ENCODE measurements at regions not wholly inside any gene's neighbourhood (a gene's known extent, or its start where the extent isn't known, plus 50 kb on each side); places are given as distances from the start of the nearest gene placed in this dataset.

DNA sequence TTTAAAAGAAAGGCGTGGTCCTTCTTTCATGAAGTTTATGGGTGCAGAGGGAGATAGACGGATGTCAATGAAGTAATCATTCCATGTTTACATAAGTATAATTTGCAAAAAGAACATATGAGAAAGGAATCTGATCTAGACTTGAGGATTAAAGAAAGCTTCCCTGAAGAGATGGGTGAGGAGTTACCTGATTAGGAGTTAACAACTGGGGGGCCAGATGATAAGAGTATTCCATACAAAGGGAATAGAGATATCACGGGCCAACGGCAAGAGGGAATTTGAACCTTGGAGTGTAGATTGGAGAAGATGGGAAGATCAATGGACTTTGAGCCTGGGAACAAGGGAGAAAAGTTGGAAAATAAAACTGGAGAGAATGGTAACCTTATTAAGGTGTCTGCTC lies 1959.9 kb upstream of the WWC1 start:
- no peak overlapping the region for H2BK5ac ChIP-seq (ENCODE audit: low read depth, low read length, poor library complexity)
- no peak overlapping the region for H2BK12ac ChIP-seq (ENCODE audit: low read length)
- no peak overlapping the region for H2AK5ac ChIP-seq (ENCODE audit: low read length)
- no peak overlapping the region for H3K14ac ChIP-seq (ENCODE audit: low read length)
- H3K36me3 ChIP-seq (ENCODE audit: control insufficient read depth in 1 of 2, insufficient read depth in 2 of 2, low read length in 2 of 2), result no peaks in the 10 kb centered on the region
- H3K27me3 ChIP-seq (ENCODE audit: insufficient read depth, low read length), result no peaks in the 10 kb centered on the region
- no CpG with 5 or more reads among the region's 4 CpGs for WGBS (ENCODE audit: extremely low coverage, insufficient coverage, insufficient read length)
- no peak overlapping the region for H3K23ac ChIP-seq (ENCODE audit: low read length)
- no peaks in the 10 kb centered on the region for H3K4me1 ChIP-seq (ENCODE audit: control insufficient read depth in 1 of 2, insufficient read depth in 2 of 2, low read length in 2 of 2)
- H3K79me2 ChIP-seq (ENCODE audit: control insufficient read depth, insufficient read depth, low read length, poor library complexity), result no peaks in the 10 kb centered on the region
- DNase-seq, result no peak
- no peak overlapping the region for H2BK120ac ChIP-seq (ENCODE audit: insufficient read depth, low read length, poor library complexity)
- no peak overlapping the region for H3K4ac ChIP-seq (ENCODE audit: low read depth, low read length)
- no peak overlapping the region for H3K18ac ChIP-seq (ENCODE audit: low read length)
- H4K8ac ChIP-seq (ENCODE audit: low read depth, low read length), result no peak overlapping the region
- H3K9ac ChIP-seq (ENCODE audit: low read length), result no peak overlapping the region
- H4K91ac ChIP-seq (ENCODE audit: low read depth, low read length), result no peak overlapping the region
- H3K4me2 ChIP-seq (ENCODE audit: low read length), result no peak overlapping the region
- no peak overlapping the region for H2AFZ ChIP-seq (ENCODE audit: insufficient read depth, low read length, poor library complexity)
- no peak overlapping the region for H3K4me3 ChIP-seq (ENCODE audit: low read depth, low read length)
- no peaks in the 10 kb centered on the region for H3K79me1 ChIP-seq (ENCODE audit: low read length)
- no peak overlapping the region for H4K12ac ChIP-seq (ENCODE audit: low read depth, low read length)
- no peaks in the 10 kb centered on the region for H3K9me3 ChIP-seq (ENCODE audit: insufficient read depth, low read depth, low read length)
- H3K27ac ChIP-seq (ENCODE audit: low read depth, low read length), result no peak overlapping the region

DNA sequence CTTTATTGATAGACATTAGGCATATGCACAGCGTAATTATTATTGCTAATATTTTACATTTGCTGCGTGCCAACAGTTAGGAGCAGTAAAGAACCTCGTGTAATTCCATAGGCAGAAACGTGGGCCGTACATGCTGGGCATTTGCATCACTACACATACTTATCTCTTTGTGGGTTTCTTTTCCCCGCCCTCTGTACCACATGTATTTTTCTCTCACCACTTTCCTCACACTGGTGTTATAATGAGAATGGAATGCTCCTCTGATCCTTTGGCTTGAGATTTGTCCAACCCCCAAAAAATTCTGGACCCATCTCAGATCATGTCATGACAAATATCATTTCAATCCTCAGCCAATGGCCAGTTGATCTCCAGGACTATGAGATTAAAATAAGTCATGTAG lies 1952.6 kb upstream of the WWC1 start:
- Histone ChIP-seq H3K79me2 (ENCODE audit: control insufficient read depth, insufficient read depth, low read length, poor library complexity) (no peaks in the 10 kb centered on the region), H3K36me3 (ENCODE audit: control insufficient read depth in 1 of 2, insufficient read depth in 2 of 2, low read length in 2 of 2) (no peaks in the 10 kb centered on the region), H3K4me2 (ENCODE audit: low read length) (no peak overlapping the region), H3K18ac (ENCODE audit: low read length) (no peak overlapping the region), H3K23ac (ENCODE audit: low read length) (no peak overlapping the region), H2AK5ac (ENCODE audit: low read length) (no peak overlapping the region), H4K12ac (ENCODE audit: low read depth, low read length) (no peak overlapping the region), H2BK12ac (ENCODE audit: low read length) (no peak overlapping the region), H2AFZ (ENCODE audit: insufficient read depth, low read length, poor library complexity) (no peak overlapping the region), H2BK120ac (ENCODE audit: insufficient read depth, low read length, poor library complexity) (no peak overlapping the region), H2BK5ac (ENCODE audit: low read depth, low read length, poor library complexity) (no peak overlapping the region), H4K8ac (ENCODE audit: low read depth, low read length) (no peak overlapping the region), H3K27ac (ENCODE audit: low read depth, low read length) (no peak overlapping the region), H3K4me1 (ENCODE audit: control insufficient read depth in 1 of 2, insufficient read depth in 2 of 2, low read length in 2 of 2) (no peaks in the 10 kb centered on the region), H4K91ac (ENCODE audit: low read depth, low read length) (no peak overlapping the region), H3K9ac (ENCODE audit: low read length) (no peak overlapping the region), H3K79me1 (ENCODE audit: low read length) (no peaks in the 10 kb centered on the region), H3K9me3 (ENCODE audit: insufficient read depth, low read depth, low read length) (no peaks in the 10 kb centered on the region), H3K14ac (ENCODE audit: low read length) (no peak overlapping the region), H3K4ac (ENCODE audit: low read depth, low read length) (no peak overlapping the region), H3K4me3 (ENCODE audit: low read depth, low read length) (no peak overlapping the region), H3K27me3 (ENCODE audit: insufficient read depth, low read length) (no peaks in the 10 kb centered on the region)
- WGBS (ENCODE audit: extremely low coverage, insufficient coverage, insufficient read length), result no CpG with 5 or more reads among the region's 6 CpGs
- no peak for DNase-seq

DNA sequence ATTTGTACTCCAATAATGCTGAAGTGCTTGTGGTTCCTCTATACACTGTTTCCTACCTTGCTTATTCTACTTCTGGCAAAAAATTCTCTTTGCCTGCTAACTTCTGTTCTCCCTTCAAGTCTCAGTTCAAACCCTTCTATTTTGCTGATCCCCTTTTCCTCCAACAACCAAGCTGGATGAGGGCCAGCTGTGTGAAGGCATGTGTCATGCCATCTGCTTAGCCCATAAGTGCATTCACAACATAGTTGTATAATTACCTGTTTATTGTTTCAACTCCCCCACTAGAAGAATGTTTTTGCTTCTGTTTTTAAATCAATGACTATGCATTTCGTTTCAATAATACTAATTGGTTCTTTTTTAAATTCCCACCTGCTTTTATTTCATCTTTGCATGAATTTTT lies 1951.4 kb upstream of the WWC1 start:
- Histone ChIP-seq H3K27ac (ENCODE audit: low read depth, low read length) (no peak overlapping the region), H3K36me3 (ENCODE audit: control insufficient read depth in 1 of 2, insufficient read depth in 2 of 2, low read length in 2 of 2) (no peaks in the 10 kb centered on the region), H2BK12ac (ENCODE audit: low read length) (no peak overlapping the region), H3K79me2 (ENCODE audit: control insufficient read depth, insufficient read depth, low read length, poor library complexity) (no peaks in the 10 kb centered on the region), H3K14ac (ENCODE audit: low read length) (no peak overlapping the region), H3K79me1 (ENCODE audit: low read length) (no peaks in the 10 kb centered on the region), H3K4ac (ENCODE audit: low read depth, low read length) (no peak overlapping the region), H2BK120ac (ENCODE audit: insufficient read depth, low read length, poor library complexity) (no peak overlapping the region), H2AK5ac (ENCODE audit: low read length) (no peak overlapping the region), H4K91ac (ENCODE audit: low read depth, low read length) (no peak overlapping the region), H2AFZ (ENCODE audit: insufficient read depth, low read length, poor library complexity) (no peak overlapping the region), H3K27me3 (ENCODE audit: insufficient read depth, low read length) (no peaks in the 10 kb centered on the region), H3K9ac (ENCODE audit: low read length) (no peak overlapping the region), H2BK5ac (ENCODE audit: low read depth, low read length, poor library complexity) (no peak overlapping the region), H4K8ac (ENCODE audit: low read depth, low read length) (no peak overlapping the region), H3K23ac (ENCODE audit: low read length) (no peak overlapping the region), H3K9me3 (ENCODE audit: insufficient read depth, low read depth, low read length) (no peaks in the 10 kb centered on the region), H4K12ac (ENCODE audit: low read depth, low read length) (no peak overlapping the region), H3K4me1 (ENCODE audit: control insufficient read depth in 1 of 2, insufficient read depth in 2 of 2, low read length in 2 of 2) (no peaks in the 10 kb centered on the region), H3K4me2 (ENCODE audit: low read length) (no peak overlapping the region), H3K4me3 (ENCODE audit: low read depth, low read length) (no peak overlapping the region), H3K18ac (ENCODE audit: low read length) (no peak overlapping the region)
- no CpG with 5 or more reads among the region's 1 CpG for WGBS (ENCODE audit: extremely low coverage, insufficient coverage, insufficient read length)
- peak in 1 of 2 donors; percentile 21 for DNase-seq

DNA sequence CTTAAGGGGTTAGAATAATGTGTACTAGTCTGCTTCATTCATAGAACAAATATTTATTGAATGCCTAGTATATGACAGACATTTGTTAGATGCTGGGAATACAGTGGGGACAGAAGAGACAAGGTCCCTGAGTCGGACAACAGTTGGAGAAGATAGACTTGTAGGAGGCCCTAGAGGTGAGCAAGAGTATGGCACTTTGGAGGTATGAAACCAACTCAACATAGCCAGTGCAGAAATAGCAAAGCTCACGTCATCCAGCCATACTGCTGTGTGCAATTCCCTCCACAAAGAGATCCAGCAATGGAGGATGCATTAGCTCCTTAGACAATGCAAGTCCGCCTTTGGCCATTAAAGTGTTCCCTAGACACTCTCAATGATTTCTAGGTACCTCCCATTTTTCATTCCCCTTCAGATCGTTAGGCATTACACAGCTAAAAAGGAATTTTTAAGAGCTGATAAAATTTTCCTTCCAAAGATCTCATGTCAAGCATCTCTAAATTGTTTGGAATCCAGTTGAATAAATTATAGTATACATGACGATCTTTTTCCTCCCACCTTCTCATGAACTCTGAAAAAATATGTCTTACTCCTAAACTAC lies 1949.6 kb upstream of the WWC1 start:
- H3K18ac ChIP-seq (ENCODE audit: low read length), result no peak overlapping the region
- H4K12ac ChIP-seq (ENCODE audit: low read depth, low read length), result no peak overlapping the region
- H3K36me3 ChIP-seq (ENCODE audit: control insufficient read depth in 1 of 2, insufficient read depth in 2 of 2, low read length in 2 of 2), result no peaks in the 10 kb centered on the region
- H2AK5ac ChIP-seq (ENCODE audit: low read length), result no peak overlapping the region
- no peak overlapping the region for H2AFZ ChIP-seq (ENCODE audit: insufficient read depth, low read length, poor library complexity)
- WGBS (ENCODE audit: extremely low coverage, insufficient coverage, insufficient read length), result no CpG with 5 or more reads among the region's 5 CpGs
- H3K14ac ChIP-seq (ENCODE audit: low read length), result no peak overlapping the region
- peak in 1 of 2 donors; percentile 21 for DNase-seq
- no peaks in the 10 kb centered on the region for H3K4me1 ChIP-seq (ENCODE audit: control insufficient read depth in 1 of 2, insufficient read depth in 2 of 2, low read length in 2 of 2)
- H4K91ac ChIP-seq (ENCODE audit: low read depth, low read length), result no peak overlapping the region
- no peaks in the 10 kb centered on the region for H3K27me3 ChIP-seq (ENCODE audit: insufficient read depth, low read length)
- no peak overlapping the region for H4K8ac ChIP-seq (ENCODE audit: low read depth, low read length)
- no peaks in the 10 kb centered on the region for H3K79me2 ChIP-seq (ENCODE audit: control insufficient read depth, insufficient read depth, low read length, poor library complexity)
- no peak overlapping the region for H3K4ac ChIP-seq (ENCODE audit: low read depth, low read length)
- no peaks in the 10 kb centered on the region for H3K9me3 ChIP-seq (ENCODE audit: insufficient read depth, low read depth, low read length)
- no peak overlapping the region for H2BK120ac ChIP-seq (ENCODE audit: insufficient read depth, low read length, poor library complexity)
- H3K27ac ChIP-seq (ENCODE audit: low read depth, low read length), result no peak overlapping the region
- no peak overlapping the region for H3K9ac ChIP-seq (ENCODE audit: low read length)
- no peak overlapping the region for H2BK5ac ChIP-seq (ENCODE audit: low read depth, low read length, poor library complexity)
- no peak overlapping the region for H3K4me3 ChIP-seq (ENCODE audit: low read depth, low read length)
- H3K23ac ChIP-seq (ENCODE audit: low read length), result no peak overlapping the region
- H2BK12ac ChIP-seq (ENCODE audit: low read length), result no peak overlapping the region
- H3K79me1 ChIP-seq (ENCODE audit: low read length), result no peaks in the 10 kb centered on the region
- H3K4me2 ChIP-seq (ENCODE audit: low read length), result no peak overlapping the region

All from trophoblast cell (in vitro differentiated cells and primary cell).